ENCODE measurements at regions not wholly inside any gene's neighbourhood (a gene's known extent, or its start where the extent isn't known, plus 50 kb on each side); places are given as distances from the start of the nearest gene placed in this dataset.

DNA sequence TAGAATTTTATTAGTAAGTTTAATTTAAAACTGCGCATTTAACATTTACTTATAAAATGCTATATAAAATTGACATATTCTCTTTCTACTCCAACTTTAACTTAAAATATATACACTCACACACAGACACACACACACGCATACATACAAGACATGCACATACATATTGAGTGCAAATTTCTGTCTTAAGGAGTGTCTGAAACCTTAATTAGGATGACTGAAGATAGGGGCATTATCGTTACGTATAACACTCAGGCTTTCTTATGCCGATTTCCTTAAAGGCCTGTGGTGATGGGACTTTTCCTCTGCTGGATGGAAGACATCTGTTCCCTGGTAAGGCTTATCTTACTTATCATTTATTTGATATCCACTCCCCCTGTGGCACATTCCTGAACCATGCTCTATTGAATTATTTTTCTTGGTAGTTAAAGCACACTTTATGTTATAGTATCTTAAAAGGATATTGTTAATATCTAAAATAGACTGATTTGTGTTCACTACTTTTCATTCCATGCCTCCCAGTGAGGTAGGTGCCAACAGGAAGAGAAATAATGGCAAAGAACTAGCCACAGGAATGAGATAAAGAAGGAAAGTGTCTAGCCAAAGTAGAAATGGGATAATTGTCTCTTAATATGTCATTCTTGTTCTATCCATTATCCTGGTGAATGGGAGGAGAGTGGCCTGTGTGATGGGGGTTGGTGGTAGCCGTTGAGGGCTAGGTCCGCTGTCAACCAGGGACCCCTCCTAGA, 92.9 kb upstream of the GPRIN3 start (continued):
- TF ChIP-seq HMGN3 (IDR thresholded peaks at IDR 0.05; ENCODE audit: borderline replicate concordance, extremely low read depth, insufficient read length, low read depth, low read length) (no peak), ARHGAP35 (IDR thresholded peaks at IDR 0.05; ENCODE audit: partially characterized antibody) (no peak)

DNA sequence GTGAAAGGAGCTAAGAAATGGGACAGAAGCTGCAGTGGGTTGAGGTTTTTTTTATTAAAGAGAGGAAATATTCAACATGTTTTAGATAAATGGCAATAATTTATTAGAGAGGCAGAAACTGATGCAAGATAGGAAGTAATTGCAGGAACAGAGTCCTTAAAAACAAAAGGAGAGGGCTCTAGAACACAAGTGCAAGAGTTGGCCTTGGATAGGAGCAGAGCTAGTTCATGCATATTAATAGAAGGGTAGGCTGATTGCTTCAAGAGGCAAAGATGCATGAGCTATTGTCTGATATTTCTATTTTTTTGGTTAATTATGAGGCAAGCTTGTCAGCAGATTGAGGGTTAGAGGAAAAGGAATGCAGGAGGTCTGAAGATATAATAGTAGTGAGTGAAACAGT, 91.0 kb upstream of the GPRIN3 start:
- Histone ChIP-seq H3K79me2 (ENCODE audit: control insufficient read depth, insufficient read depth, low read length) (no peaks in the 10 kb centered on the region), H3K36me3 (ENCODE audit: control insufficient read depth, insufficient read depth, low read length) (no peaks in the 10 kb centered on the region), H3K4me1 (replicated peaks in 1 of 2; ENCODE audit: control insufficient read depth in 2 of 2, insufficient read depth in 2 of 2, low read length in 2 of 2) (no peaks in the 10 kb centered on the region), H3K4me2 (ENCODE audit: insufficient read depth, low read length) (no peak overlapping the region), H3K4me3 (no peak overlapping the region), H3K27me3 (ENCODE audit: control insufficient read depth in 2 of 2, insufficient read depth in 2 of 2, low read length in 2 of 2) (no peaks in the 10 kb centered on the region), H2AFZ (ENCODE audit: low read depth, low read length) (no peak overlapping the region), H3K27ac (ENCODE audit: extremely low read depth, low read depth, low read length) (no peak overlapping the region), H4K20me1 (replicated peaks; ENCODE audit: control insufficient read depth, insufficient read depth, low read length) (no peaks in the 10 kb centered on the region), H3K9me1 (ENCODE audit: control insufficient read depth, insufficient read depth, low read length) (no peaks in the 10 kb centered on the region), H3K9ac (ENCODE audit: insufficient read depth in 1 of 2, low read depth in 2 of 2, low read length in 2 of 2) (no peak overlapping the region), H3K9me3 (replicated peaks; ENCODE audit: control insufficient read depth, insufficient read depth, low read depth, low read length) (no peaks in the 10 kb centered on the region)
- in situ Hi-C loops (cut with MboI) (no loop called here), intact Hi-C loops (cut with micrococcal nuclease) (no loop called here)
- POLR2A ChIA-PET: interaction anchor here (0.7 kb wide), 1 partner anchor 115 kb away, joined by 5 read pairs; no protein-coding TSS in a partner anchor
- FAIRE-seq (no peak), DNase-seq (ENCODE audit: extremely low read depth in 1 of 4, low spot score in 3 of 4) (no peak), ATAC-seq (no peak)
- TF ChIP-seq TEAD1 (CRISPR knock-in tag; IDR thresholded peaks at IDR 0.05) (no peak), MCM3 (IDR thresholded peaks at IDR 0.05) (no peak), BCOR (IDR thresholded peaks at IDR 0.05) (no peak), ZNF57 (CRISPR knock-in tag; IDR thresholded peaks at IDR 0.05) (no peak), ZC3H4 (CRISPR knock-in tag; IDR thresholded peaks at IDR 0.05; ENCODE audit: borderline replicate concordance) (no peak)
- TF ChIP-seq, protein P1, sequence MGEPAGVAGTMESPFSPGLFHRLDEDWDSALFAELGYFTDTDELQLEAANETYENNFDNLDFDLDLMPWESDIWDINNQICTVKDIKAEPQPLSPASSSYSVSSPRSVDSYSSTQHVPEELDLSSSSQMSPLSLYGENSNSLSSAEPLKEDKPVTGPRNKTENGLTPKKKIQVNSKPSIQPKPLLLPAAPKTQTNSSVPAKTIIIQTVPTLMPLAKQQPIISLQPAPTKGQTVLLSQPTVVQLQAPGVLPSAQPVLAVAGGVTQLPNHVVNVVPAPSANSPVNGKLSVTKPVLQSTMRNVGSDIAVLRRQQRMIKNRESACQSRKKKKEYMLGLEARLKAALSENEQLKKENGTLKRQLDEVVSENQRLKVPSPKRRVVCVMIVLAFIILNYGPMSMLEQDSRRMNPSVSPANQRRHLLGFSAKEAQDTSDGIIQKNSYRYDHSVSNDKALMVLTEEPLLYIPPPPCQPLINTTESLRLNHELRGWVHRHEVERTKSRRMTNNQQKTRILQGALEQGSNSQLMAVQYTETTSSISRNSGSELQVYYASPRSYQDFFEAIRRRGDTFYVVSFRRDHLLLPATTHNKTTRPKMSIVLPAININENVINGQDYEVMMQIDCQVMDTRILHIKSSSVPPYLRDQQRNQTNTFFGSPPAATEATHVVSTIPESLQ (CRISPR knock-in tag; IDR thresholded peaks at IDR 0.05): no peak
- BruUV-seq (replicated peaks): no TSS peak
- CTCF ChIA-PET (ENCODE audit: low intra/inter-chr PET ratio): no interaction called here
